ENCODE measurements at regions not wholly inside any gene's neighbourhood (a gene's known extent, or its start where the extent isn't known, plus 50 kb on each side); places are given as distances from the start of the nearest gene placed in this dataset.

- peaks cover 1% of the 10 kb centered on the region for H3K9me3 Mint-ChIP-seq
- no peaks in the 10 kb centered on the region for H3K4me1 Mint-ChIP-seq
- peaks cover 19% of the 10 kb centered on the region for H3K27me3 Mint-ChIP-seq
- no peak overlapping the region for H3K4me3 Mint-ChIP-seq
- no peak overlapping the region for H3K27ac Mint-ChIP-seq
- no peaks in the 10 kb centered on the region for H3K36me3 Mint-ChIP-seq
- ATAC-seq (ENCODE audit: low read depth) = no peak
- no peak for DNase-seq (ENCODE audit: low spot score in 2 of 2)
Measured at GRCh38 chr18:22556222-22557167, 138.8 kb upstream of the CTAGE1 start.

DNA sequence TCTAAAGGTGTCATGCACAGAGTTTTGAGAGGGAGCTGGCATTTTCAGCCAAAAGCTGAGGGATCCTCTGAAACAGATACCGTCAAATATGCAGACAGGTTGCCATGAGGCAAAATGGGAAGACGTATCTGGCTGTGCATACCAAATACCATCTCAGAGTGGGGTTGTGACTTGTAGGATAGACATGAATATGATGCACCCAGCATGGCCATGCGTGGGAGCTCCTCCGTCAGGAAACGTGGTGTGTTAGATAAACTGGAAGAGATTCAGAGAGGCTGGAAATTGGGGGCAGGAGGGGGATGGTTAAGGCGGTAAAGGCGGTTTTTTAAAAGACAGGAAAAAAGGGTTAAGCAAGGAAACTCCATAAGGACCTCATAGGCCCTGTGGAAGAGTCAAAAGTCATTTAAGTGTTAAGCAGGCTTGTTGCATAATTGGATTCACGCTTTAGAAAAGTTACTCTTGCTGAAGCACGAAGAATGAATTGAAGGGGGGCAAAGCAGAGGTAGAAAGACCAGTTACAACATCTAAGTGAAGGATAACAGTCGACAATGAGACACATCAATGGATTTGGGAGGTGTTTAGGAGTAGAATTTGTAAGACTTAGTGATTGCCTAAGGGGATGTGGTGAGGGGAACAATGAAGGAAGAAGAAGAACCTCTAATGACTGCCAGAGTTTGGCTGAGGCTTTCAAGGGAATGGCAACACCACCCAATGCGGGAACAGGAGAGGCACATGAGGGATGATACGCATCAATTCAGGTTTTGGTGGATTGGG is 139.6 kb upstream of the CTAGE1 start:
- no peak overlapping the region for H3K27ac Mint-ChIP-seq
- peaks cover 1% of the 10 kb centered on the region for H3K9me3 Mint-ChIP-seq
- no peaks in the 10 kb centered on the region for H3K4me1 Mint-ChIP-seq
- DNase-seq (ENCODE audit: low spot score in 2 of 2) = no peak
- peaks cover 19% of the 10 kb centered on the region for H3K27me3 Mint-ChIP-seq
- ATAC-seq (ENCODE audit: low read depth) = no peak
- H3K4me3 Mint-ChIP-seq = no peak overlapping the region
- H3K36me3 Mint-ChIP-seq = no peaks in the 10 kb centered on the region

DNA sequence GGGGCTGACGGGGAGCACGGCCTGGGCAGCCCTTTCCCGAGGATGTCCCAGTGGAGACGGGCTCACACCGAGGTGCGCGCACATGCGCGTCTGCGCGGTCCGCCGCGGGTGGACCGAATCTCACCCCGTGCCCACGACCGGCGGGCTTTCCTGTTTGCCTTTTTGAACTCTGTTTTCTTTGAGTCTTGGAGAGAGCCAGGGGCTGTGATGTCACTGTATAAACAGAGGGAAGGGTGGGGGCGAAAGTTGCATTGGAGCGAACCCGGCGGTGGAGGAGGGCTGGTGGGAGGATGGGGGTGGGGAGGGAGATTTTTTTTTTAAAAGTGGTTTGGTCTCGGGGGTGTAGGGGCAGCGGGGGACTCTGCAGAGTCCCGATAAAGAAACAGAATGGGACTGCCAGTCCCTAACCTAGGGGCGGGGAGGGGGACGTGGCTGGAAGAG is 141.2 kb upstream of the CTAGE1 start:
- H3K9me3 Mint-ChIP-seq = peaks cover 1% of the 10 kb centered on the region
- H3K27ac Mint-ChIP-seq = no peak overlapping the region
- H3K27me3 Mint-ChIP-seq = peaks cover 24% of the 10 kb centered on the region
- H3K36me3 Mint-ChIP-seq = no peaks in the 10 kb centered on the region
- no peaks in the 10 kb centered on the region for H3K4me1 Mint-ChIP-seq
- no peak overlapping the region for H3K4me3 Mint-ChIP-seq
- DNase-seq (ENCODE audit: low spot score in 2 of 2) (no peak), ATAC-seq (ENCODE audit: low read depth) (no peak)

DNA sequence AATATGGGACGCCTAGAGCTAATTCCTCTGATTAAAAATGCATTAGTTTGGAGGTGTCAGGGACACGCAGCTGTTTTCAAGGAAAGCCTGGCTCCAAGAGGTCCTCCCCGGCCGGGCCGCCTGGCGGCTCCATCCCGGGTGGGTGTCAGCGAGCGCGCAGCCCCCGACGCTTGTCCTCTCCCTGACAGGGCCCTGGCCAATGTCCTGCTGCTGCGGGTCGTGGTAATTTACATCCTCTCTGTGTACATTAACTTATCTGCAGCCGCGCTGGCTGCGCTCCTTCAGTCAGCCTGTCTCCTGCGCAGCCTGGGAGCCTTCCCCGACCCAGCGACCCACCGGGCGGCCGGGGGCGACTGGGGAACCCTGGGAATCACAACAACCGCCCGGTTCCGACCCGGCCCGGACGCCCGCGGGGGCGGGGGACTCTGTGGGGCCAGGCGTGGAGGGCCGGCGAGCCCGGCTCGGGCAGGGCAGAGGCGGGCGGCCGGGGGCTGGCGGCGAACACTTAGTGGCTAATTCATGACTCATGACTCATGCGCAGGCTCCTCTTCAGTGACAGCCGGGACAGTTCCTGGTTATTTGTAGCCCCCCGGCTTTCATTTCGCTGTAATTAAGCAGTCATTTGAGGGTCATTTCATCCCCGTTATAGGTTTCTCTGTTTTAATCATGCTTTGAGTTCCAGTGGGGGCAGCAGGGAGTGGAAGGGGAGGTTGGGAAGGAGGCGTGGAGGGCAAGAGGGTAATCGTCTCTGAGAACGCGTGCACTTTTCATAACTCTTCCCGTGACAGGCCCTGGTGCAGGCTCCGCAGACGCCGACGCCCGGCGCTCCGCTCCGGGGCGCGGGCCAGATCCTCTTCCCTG is 141.9 kb upstream of the CTAGE1 start:
- Mint-ChIP-seq H3K4me3 (no peak overlapping the region), H3K9me3 (peaks cover 1% of the 10 kb centered on the region), H3K27me3 (peaks cover 24% of the 10 kb centered on the region), H3K4me1 (no peaks in the 10 kb centered on the region), H3K36me3 (no peaks in the 10 kb centered on the region), H3K27ac (no peak overlapping the region)
- ATAC-seq (ENCODE audit: low read depth) = no peak
- DNase-seq (ENCODE audit: low spot score in 2 of 2) = no peak

DNA sequence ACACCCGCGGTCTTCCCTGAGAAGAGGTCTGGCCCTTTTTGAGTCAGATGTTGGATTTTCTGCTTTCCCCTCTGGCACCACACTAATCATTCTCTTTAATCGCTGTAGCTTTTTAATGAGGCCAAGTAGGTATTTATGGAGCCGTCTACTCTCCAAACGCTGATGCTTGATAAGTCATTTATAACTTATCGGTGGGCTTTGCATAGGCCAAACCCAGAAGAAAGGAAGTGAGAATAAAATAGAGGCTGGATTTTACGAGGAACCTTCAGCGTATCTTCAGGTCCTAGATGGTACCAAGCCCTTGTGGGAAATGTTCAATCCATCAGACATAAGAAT is 142.5 kb upstream of the CTAGE1 start:
- H3K4me3 Mint-ChIP-seq = no peak overlapping the region
- peaks cover 26% of the 10 kb centered on the region for H3K27me3 Mint-ChIP-seq
- DNase-seq (ENCODE audit: low spot score in 2 of 2) = no peak
- no peaks in the 10 kb centered on the region for H3K4me1 Mint-ChIP-seq
- no peak for ATAC-seq (ENCODE audit: low read depth)
- H3K9me3 Mint-ChIP-seq = peaks cover 1% of the 10 kb centered on the region
- H3K36me3 Mint-ChIP-seq = no peaks in the 10 kb centered on the region
- H3K27ac Mint-ChIP-seq = no peak overlapping the region

GRCh38 chr18:22560797-22561196 is 143.1 kb upstream of the CTAGE1 start:
- H3K36me3 Mint-ChIP-seq = no peaks in the 10 kb centered on the region
- no peak for DNase-seq (ENCODE audit: low spot score in 2 of 2)
- H3K27ac Mint-ChIP-seq = no peak overlapping the region
- peaks cover 26% of the 10 kb centered on the region for H3K27me3 Mint-ChIP-seq
- H3K9me3 Mint-ChIP-seq = peaks cover 1% of the 10 kb centered on the region
- no peak for ATAC-seq (ENCODE audit: low read depth)
- no peak overlapping the region for H3K4me3 Mint-ChIP-seq
- no peaks in the 10 kb centered on the region for H3K4me1 Mint-ChIP-seq

DNA sequence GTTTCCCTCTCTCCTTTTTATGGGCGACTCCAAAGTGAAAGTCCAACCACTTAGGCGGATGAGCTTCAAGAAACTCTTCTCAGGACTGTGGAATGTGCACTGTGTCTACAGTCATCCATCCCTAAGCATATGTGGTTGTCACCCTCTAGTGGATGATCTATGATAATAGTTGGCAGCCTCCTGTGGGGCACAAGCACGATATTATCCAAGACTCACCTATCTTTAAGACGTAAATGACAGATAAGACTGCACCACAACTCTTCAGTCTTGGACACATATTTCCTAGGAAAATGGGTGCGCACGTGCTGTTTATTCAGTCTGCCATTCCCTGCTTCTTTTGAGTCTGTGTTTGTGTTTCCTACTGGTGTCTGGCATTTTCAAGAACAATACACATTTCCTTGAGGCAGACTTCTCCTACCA is 145.5 kb upstream of the CTAGE1 start:
- no peak for DNase-seq (ENCODE audit: low spot score in 2 of 2)
- H3K27ac Mint-ChIP-seq = no peak overlapping the region
- no peaks in the 10 kb centered on the region for H3K9me3 Mint-ChIP-seq
- H3K4me1 Mint-ChIP-seq = no peaks in the 10 kb centered on the region
- H3K4me3 Mint-ChIP-seq = no peak overlapping the region
- H3K36me3 Mint-ChIP-seq = no peaks in the 10 kb centered on the region
- ATAC-seq (ENCODE audit: low read depth) = no peak
- peaks cover 16% of the 10 kb centered on the region for H3K27me3 Mint-ChIP-seq

DNA sequence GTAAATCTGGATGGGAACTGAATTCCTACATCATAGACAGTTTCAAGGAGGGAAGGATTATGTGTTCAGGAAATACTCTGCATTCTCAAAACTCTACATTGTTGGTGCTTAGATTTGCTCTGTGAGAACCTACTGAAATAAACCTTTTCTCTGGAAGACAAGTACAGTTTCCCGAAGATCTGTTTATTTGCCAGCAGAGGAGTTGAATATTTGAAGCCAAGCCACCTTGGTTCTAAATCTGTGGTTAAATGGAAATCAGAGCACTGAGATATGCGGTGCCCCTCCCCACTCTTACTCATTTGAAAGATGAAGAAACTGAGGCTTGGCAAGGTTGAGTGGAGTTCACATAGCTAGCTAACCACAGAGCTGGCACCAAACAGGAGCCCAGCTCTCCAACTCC is 146.3 kb upstream of the CTAGE1 start:
- Mint-ChIP-seq H3K27ac (no peak overlapping the region), H3K27me3 (peaks cover 16% of the 10 kb centered on the region), H3K4me3 (no peak overlapping the region), H3K36me3 (no peaks in the 10 kb centered on the region), H3K4me1 (no peaks in the 10 kb centered on the region), H3K9me3 (no peaks in the 10 kb centered on the region)
- no peak for DNase-seq (ENCODE audit: low spot score in 2 of 2)
- ATAC-seq (ENCODE audit: low read depth) = no peak

GRCh38 chr18:22566703-22567420 is 149.1 kb upstream of the CTAGE1 start:
- Mint-ChIP-seq H3K27me3 (peaks cover 7% of the 10 kb centered on the region), H3K27ac (no peak overlapping the region), H3K36me3 (no peaks in the 10 kb centered on the region)

GRCh38 chr18:22567794-22568193 is 150.1 kb upstream of the CTAGE1 start:
- H3K36me3 Mint-ChIP-seq = no peaks in the 10 kb centered on the region

More at GRCh38 chr18:22566703-22567420, 149.1 kb upstream of the CTAGE1 start:
- no peak for DNase-seq (ENCODE audit: low spot score in 2 of 2)
- peaks cover 3% of the 10 kb centered on the region for H3K9me3 Mint-ChIP-seq
- no peak for ATAC-seq (ENCODE audit: low read depth)
- H3K4me3 Mint-ChIP-seq = no peak overlapping the region
- no peaks in the 10 kb centered on the region for H3K4me1 Mint-ChIP-seq

GRCh38 chr18:22570492-22570891 is 152.8 kb upstream of the CTAGE1 start:
- no peak overlapping the region for H3K4me3 Mint-ChIP-seq
- ATAC-seq (ENCODE audit: low read depth) (no peak), DNase-seq (ENCODE audit: low spot score in 2 of 2) (no peak)
- H3K27me3 Mint-ChIP-seq = no peaks in the 10 kb centered on the region
- H3K27ac Mint-ChIP-seq = no peak overlapping the region
- peaks cover 3% of the 10 kb centered on the region for H3K9me3 Mint-ChIP-seq
- H3K36me3 Mint-ChIP-seq = no peaks in the 10 kb centered on the region
- no peaks in the 10 kb centered on the region for H3K4me1 Mint-ChIP-seq

More at GRCh38 chr18:22567794-22568193, 150.1 kb upstream of the CTAGE1 start:
- H3K4me1 Mint-ChIP-seq = no peaks in the 10 kb centered on the region
- ATAC-seq (ENCODE audit: low read depth) (no peak), DNase-seq (ENCODE audit: low spot score in 2 of 2) (no peak)
- H3K4me3 Mint-ChIP-seq = no peak overlapping the region
- no peak overlapping the region for H3K27ac Mint-ChIP-seq
- peaks cover 7% of the 10 kb centered on the region for H3K27me3 Mint-ChIP-seq
- peaks cover 3% of the 10 kb centered on the region for H3K9me3 Mint-ChIP-seq

DNA sequence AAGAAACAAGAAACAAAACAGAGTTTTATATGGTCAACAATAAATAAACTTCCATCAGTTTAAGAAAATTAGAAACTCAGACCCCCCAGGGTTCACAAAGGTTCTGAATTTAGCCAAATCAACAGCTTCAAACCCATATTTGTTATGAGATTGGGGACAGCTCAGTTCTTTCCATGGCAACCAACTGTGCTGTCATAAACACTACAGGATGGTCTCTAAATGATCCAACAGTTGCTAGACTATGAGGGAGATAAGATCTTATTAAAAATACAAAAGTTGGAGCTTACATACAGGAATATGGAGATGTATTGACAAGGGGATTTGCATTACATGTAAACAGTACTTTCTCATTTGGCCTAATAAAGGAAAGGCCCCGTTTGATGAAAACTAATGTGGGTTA is 154.6 kb upstream of the CTAGE1 start:
- Mint-ChIP-seq H3K4me1 (no peaks in the 10 kb centered on the region), H3K36me3 (no peaks in the 10 kb centered on the region), H3K27ac (no peak overlapping the region), H3K4me3 (no peak overlapping the region), H3K9me3 (peaks cover 3% of the 10 kb centered on the region), H3K27me3 (no peaks in the 10 kb centered on the region)
- DNase-seq (ENCODE audit: low spot score in 2 of 2) (no peak), ATAC-seq (ENCODE audit: low read depth) (no peak)

DNA sequence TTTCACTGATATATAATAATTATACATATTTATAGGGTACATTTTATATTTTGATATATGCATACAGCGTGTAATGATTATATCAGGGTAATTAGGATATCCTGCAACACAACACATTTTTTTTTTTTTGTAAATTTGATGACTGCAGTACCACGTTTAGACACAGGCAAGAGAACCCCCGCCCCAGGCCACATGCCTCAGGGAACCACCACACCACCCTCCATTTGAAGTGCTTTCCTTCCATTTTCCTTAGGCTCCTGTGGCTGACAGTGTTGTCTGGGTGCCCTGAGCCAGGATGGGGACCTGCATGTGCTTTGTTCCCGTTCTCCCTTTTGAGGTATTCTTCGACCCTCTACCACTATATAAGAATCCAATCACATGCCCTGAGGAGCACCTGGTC is 161.6 kb upstream of the CTAGE1 start:
- Mint-ChIP-seq H3K27me3 (no peaks in the 10 kb centered on the region), H3K36me3 (no peaks in the 10 kb centered on the region), H3K4me3 (no peak overlapping the region), H3K9me3 (peaks cover 2% of the 10 kb centered on the region), H3K4me1 (no peaks in the 10 kb centered on the region), H3K27ac (no peak overlapping the region)
- DNase-seq (ENCODE audit: low spot score in 2 of 2) (no peak), ATAC-seq (ENCODE audit: low read depth) (no peak)
